ENCODE measurements at regions not wholly inside any gene's neighbourhood (a gene's known extent, or its start where the extent isn't known, plus 50 kb on each side); places are given as distances from the start of the nearest gene placed in this dataset.

DNA sequence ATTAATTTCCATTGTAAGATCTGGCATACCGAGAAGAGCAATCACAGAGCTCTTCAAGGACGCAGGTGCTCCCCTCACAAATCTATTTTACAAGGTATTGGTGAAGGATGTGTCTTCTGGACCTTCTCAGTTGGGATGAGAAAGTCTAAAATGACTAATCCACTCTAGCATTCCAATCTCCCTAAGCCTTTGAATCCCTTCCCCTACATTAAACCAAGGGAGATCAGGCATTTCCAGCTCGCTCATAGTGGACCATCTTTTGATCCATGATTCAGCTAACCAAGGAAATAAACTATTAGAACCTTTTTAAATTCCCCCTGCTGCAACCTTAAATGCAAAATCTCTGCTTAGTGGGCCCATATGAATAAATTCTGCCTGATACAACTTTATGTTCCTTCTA, 95.9 kb upstream of the FBN2 start:
- Histone ChIP-seq H3K27ac (ENCODE audit: low read depth in 1 of 2, low read length in 2 of 2) (no peak overlapping the region), H3K9me3 (replicated peaks in 1 of 2; ENCODE audit: control insufficient read depth in 1 of 2, insufficient read depth in 1 of 2, low read length in 2 of 2) (peaks cover 6 to 10% of the 10 kb centered on the region in 2 donors), H2AFZ (ENCODE audit: insufficient read depth, low read depth, low read length, poor library complexity, severe bottlenecking) (no peak overlapping the region), H4K20me1 (ENCODE audit: insufficient read depth, low read length) (no peaks in the 10 kb centered on the region), H3K27me3 (ENCODE audit: control insufficient read depth in 2 of 2, insufficient read depth in 2 of 2, low read length in 2 of 2) (no peaks in the 10 kb centered on the region), H3K4me3 (replicated peaks in 1 of 3; ENCODE audit: low read depth in 2 of 3, low read length in 3 of 3) (no peak overlapping the region), H3K4me1 (ENCODE audit: control insufficient read depth in 1 of 2, insufficient read depth in 2 of 2, low read length in 2 of 2) (no peaks in the 10 kb centered on the region), H3K36me3 (replicated peaks in 1 of 2; ENCODE audit: control insufficient read depth in 1 of 2, insufficient read depth in 2 of 2, low read length in 2 of 2) (no peaks in the 10 kb centered on the region), H3K79me2 (ENCODE audit: insufficient read depth, low read length) (no peaks in the 10 kb centered on the region), H3K9ac (ENCODE audit: insufficient read depth, low read length, poor library complexity, severe bottlenecking) (no peak overlapping the region), H3K4me2 (replicated peaks; ENCODE audit: extremely low read depth, low read length, poor library complexity, severe bottlenecking) (no peak overlapping the region)
- no peak for DNase-seq
- WGBS (ENCODE audit: insufficient coverage) = 100% methylated on average over 1 of the region's 3 CpGs
- H3K9me3 Mint-ChIP-seq = peaks cover 2 to 19% (median 9%) of the 10 kb centered on the region in 7 donors
- intact Hi-C loops (cut with micrococcal nuclease) = no loop called here
- H3K4me1 Mint-ChIP-seq = no peaks in the 10 kb centered on the region
- H3K27me3 Mint-ChIP-seq (ENCODE audit: low read depth in 3 of 3) = no peaks in the 10 kb centered on the region
- TF ChIP-seq, protein P1, sequence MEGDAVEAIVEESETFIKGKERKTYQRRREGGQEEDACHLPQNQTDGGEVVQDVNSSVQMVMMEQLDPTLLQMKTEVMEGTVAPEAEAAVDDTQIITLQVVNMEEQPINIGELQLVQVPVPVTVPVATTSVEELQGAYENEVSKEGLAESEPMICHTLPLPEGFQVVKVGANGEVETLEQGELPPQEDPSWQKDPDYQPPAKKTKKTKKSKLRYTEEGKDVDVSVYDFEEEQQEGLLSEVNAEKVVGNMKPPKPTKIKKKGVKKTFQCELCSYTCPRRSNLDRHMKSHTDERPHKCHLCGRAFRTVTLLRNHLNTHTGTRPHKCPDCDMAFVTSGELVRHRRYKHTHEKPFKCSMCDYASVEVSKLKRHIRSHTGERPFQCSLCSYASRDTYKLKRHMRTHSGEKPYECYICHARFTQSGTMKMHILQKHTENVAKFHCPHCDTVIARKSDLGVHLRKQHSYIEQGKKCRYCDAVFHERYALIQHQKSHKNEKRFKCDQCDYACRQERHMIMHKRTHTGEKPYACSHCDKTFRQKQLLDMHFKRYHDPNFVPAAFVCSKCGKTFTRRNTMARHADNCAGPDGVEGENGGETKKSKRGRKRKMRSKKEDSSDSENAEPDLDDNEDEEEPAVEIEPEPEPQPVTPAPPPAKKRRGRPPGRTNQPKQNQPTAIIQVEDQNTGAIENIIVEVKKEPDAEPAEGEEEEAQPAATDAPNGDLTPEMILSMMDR (IDR thresholded peaks at IDR 0.05) = no peak
- no peaks in the 10 kb centered on the region for H3K36me3 Mint-ChIP-seq
- no peak overlapping the region for H3K27ac Mint-ChIP-seq
- H3K4me3 Mint-ChIP-seq = no peak overlapping the region

DNA sequence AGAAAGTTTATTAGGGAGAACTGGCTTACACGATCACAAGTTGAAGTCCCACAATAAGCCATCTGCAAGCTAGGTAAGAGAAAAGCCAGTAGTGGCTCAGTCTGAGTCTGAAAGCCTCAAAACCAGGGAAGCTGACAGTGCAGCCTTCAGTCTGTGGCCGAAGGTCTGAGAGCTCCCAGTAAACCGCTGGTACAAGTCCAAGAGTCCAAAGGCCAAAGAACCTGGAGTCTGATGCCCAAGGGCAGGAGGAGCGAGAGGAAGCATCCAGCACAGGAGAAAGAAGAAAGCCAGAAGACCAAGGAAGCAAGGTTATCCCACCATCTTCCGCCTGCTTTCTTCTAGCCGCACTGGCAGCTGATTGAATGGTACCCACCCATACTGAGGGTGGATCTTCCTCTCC, 97.3 kb upstream of the FBN2 start:
- no peak overlapping the region for H3K4me3 Mint-ChIP-seq
- no peak overlapping the region for H3K9ac ChIP-seq (ENCODE audit: insufficient read depth, low read length, poor library complexity, severe bottlenecking)
- H3K9me3 Mint-ChIP-seq = peaks cover 2 to 20% (median 9%) of the 10 kb centered on the region in 7 donors
- H3K4me1 Mint-ChIP-seq = no peaks in the 10 kb centered on the region
- H3K36me3 Mint-ChIP-seq = no peaks in the 10 kb centered on the region
- DNase-seq = no peak
- no peaks in the 10 kb centered on the region for H3K27me3 Mint-ChIP-seq (ENCODE audit: low read depth in 3 of 3)
- H3K4me1 ChIP-seq (ENCODE audit: control insufficient read depth in 1 of 2, insufficient read depth in 2 of 2, low read length in 2 of 2) = no peaks in the 10 kb centered on the region
- H3K79me2 ChIP-seq (ENCODE audit: insufficient read depth, low read length) = no peaks in the 10 kb centered on the region
- H3K36me3 ChIP-seq (replicated peaks in 1 of 2; ENCODE audit: control insufficient read depth in 1 of 2, insufficient read depth in 2 of 2, low read length in 2 of 2) = no peaks in the 10 kb centered on the region
- H4K20me1 ChIP-seq (ENCODE audit: insufficient read depth, low read length) = no peaks in the 10 kb centered on the region
- no peak overlapping the region for H3K4me3 ChIP-seq (replicated peaks in 1 of 3; ENCODE audit: low read depth in 2 of 3, low read length in 3 of 3)
- no peak overlapping the region for H2AFZ ChIP-seq (ENCODE audit: insufficient read depth, low read depth, low read length, poor library complexity, severe bottlenecking)
- H3K9me3 ChIP-seq (replicated peaks in 1 of 2; ENCODE audit: control insufficient read depth in 1 of 2, insufficient read depth in 1 of 2, low read length in 2 of 2) = peaks cover 6 to 10% of the 10 kb centered on the region in 2 donors
- H3K27ac Mint-ChIP-seq = no peak overlapping the region
- no peak overlapping the region for H3K4me2 ChIP-seq (replicated peaks; ENCODE audit: extremely low read depth, low read length, poor library complexity, severe bottlenecking)
- TF ChIP-seq, protein P1 (IDR thresholded peaks at IDR 0.05) = no peak
- WGBS (ENCODE audit: insufficient coverage) = 97% methylated on average over 6 of the region's 6 CpGs
- H3K27ac ChIP-seq (ENCODE audit: low read depth in 1 of 2, low read length in 2 of 2) = no peak overlapping the region
- H3K27me3 ChIP-seq (ENCODE audit: control insufficient read depth in 2 of 2, insufficient read depth in 2 of 2, low read length in 2 of 2) = no peaks in the 10 kb centered on the region
- intact Hi-C loops (cut with micrococcal nuclease) = no loop called here
